Globus pallidus (tissue), 1 donor: ENCODE measurements at regions not wholly inside any gene's neighbourhood (a gene's known extent, or its start where the extent isn't known, plus 50 kb on each side); places are given as distances from the start of the nearest gene placed in this dataset.

Source experiments
- DNase-seq: peaks from one replicate; pipeline ENCODE4 v3.0.0-alpha.2; 2015; ENCODE audit warnings: low spot score

DNA sequence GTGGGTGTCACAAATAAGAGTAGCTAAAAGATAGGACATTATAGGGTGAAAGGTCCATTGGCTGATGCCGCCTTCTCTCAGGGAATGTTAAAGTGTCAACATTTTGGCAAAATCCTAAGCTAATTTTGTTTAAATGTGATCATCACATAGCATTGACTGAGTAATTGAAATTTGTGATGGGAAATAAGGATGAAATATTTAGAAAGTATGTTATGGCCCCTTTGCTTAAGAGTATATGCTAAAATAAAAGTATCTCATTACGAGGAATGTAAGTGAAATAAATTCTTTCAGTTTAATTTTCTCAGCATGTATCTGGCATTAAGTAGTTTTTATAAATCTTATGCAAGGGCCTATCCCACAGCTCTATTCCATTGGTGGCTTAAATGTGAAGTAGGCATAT is 229.2 kb downstream of the PRL start:
- DNase-seq = no peak

DNA sequence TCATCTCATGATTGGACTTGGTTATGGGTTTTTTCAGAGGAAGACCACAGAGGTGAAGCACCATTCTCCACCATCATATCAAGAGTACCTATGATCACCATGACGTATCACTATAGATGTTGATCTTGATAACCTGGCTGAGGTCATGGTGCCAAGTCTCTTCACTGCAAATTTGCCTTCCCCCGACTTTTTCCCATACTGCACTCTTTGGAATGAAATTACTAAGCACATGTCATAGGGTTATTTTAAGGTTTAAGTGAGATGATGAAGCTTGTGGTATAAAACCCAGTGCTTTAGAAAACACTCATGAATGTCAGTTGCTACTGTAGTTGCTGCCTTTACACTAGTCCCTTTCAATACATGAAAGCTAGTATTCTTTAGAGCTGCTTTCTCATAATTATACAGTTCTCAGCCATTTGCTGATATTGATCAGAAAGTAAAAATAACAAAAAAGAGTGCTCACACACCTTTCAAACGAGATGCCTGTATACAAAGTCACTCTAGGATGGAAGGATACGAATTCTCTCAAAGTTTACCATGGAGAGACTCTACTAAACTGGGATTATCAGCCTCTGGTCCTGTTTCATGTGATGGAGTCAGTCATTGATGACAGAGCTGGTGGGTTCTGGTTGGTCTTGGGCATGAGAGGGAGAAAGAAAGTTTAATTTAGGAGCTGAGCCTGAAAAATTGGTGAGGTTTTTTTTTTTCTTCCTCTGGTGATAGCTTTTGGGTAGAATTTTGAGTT is 228.1 kb downstream of the PRL start:
- DNase-seq = no peak

DNA sequence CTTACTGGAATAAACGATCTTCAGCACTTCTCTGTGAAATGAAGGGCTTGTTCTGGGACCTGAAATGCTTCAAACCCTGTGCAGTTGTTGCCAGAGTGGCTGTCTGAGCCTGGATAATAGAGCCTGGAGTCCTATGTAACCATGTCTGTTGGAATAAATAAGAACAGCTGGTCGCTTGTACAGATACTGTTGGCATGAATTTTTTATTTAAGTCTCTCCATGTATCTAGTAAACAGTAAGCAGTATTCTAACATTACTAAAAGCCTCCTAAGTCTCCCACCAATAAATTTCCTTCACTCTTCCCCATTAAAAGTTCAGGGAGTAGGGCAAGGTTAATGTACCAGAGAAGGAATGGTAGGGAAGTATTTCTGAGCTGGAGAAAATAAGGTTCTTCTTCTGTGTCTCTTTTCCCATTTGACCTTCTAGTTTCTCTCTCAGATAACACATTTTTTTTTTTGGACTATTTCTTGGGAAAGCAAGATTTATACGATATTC is 227.5 kb downstream of the PRL start:
- no peak for DNase-seq

- peak; percentile 53 for DNase-seq
These were observed 225.4 kb downstream of the PRL start for GRCh38 chr6:22071270-22072041.

- no peak for DNase-seq
These were observed 223.9 kb downstream of the PRL start for GRCh38 chr6:22072949-22073348.

DNA sequence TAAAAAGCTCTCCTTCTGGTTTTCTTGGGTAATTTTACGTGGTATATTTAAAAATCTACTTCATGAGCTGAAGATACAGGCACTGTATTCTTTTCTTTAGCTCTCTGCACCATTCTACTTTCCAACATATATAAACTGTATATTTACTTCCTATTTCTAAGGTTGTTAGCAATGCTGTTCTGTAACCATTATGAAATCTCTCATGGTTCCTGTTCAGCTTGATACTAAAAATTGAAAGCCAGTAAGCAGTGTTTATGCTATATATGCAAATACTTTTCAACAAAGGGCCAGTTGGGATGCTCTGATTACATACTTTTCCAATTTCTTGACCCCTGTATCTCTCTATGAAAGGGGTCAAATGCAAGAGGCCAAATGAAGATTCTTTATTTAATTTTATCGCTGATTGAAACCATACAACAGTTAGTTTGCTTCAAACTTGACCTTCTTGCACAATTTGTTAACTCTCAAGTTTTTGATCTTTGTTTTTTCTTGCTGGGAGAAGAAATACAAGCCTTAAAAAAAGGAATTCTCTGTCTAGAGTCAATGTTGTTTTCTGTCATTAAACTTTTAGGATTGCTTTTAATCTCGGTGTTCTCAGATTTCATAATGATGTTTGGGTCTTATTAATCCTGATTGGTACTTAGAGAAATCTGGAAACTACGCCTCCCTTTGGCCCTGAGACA is 223.2 kb downstream of the PRL start:
- DNase-seq = no peak

- no peak for DNase-seq
These were observed 218.5 kb downstream of the PRL start for GRCh38 chr6:22078288-22078687.

- no peak for DNase-seq
These were observed 217.9 kb downstream of the PRL start for GRCh38 chr6:22078802-22079545.

GRCh38 chr6:22079783-22080182 is 217.1 kb downstream of the PRL start:
- DNase-seq = no peak

DNA sequence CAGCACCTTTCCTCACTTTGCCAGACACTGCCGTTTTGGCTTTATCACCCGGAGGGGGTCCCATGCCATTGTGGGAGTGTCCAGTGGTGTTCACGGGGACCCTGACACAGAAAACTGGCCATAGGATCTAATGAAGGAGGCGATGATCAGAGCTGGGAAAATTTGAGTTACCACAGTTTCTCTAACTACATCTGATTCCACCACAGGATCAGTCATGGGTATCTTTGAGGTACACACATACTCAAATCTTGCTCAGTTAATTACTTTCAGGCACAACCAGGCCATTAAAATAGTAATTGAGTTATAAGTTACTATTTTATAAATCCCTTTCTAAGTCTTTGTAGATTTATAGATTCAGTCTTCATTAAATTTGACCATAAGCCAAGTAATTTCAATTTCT is 215.1 kb downstream of the PRL start:
- DNase-seq = no peak

DNA sequence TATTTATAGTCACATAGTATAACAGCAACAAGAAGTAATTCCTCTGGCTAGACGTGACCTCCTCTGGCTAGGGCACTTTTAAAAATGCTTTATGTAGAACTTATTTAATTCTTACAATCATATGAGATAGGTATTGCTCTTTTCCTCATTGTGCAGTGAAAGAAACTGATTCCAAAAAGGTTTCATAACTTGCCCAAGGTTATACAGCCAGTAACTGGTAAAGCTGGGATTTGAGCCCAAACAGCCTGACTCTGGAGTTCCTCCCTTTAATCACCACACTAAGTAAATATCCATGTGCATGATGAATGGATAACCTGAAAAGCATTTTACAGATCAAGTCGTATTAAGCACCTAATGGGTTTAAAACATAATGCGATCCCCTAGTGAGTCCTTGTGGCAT is 214.6 kb downstream of the PRL start:
- no peak for DNase-seq

DNA sequence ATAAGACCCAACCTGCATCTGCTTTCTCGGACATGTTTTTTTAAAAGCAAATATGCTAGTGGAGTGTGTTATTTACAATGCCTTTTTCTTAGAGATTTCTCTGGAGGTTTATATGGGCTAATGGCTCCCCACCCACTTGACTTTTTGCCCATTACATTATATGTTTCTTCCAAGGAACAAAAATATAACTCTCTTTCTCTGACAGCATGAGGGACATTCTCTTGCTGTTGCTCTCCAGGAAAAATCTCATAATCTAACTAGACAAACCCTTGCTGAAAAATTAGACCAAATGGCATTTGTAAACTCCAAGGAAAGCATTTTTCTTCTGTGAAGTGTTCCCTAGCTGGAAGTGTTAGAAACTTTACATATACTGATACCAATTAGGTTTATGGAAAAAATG is 213.7 kb downstream of the PRL start:
- DNase-seq = no peak

GRCh38 chr6:22087960-22088706 is 208.7 kb downstream of the PRL start:
- DNase-seq = no peak

GRCh38 chr6:22091424-22091948 is 205.3 kb downstream of the PRL start:
- no peak for DNase-seq

- no peak for DNase-seq
These were observed 201.0 kb downstream of the PRL start for GRCh38 chr6:22095836-22096235.

DNA sequence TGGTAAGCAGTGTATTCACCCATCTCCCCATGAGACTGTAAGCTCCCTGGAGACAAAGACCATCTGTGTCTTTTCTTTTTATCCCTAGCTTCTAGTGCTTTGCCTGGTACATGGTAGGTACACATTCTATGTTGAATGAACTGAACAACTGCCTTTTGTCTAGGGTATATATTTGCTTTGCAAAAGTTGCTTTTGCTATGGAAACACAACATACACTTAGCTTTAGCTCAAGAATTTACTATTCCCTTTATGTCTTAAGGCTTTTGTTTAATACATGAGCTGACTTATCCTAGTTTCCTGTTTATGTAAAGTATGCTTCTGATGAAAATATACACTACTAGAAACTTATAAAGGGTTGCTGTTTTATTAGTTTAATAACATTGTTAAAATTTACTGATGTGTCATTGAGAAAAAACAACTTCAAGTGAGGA is 198.2 kb downstream of the PRL start:
- DNase-seq = no peak

- no peak for DNase-seq
These were observed 197.6 kb downstream of the PRL start for GRCh38 chr6:22099231-22099630.

- DNase-seq = no peak
These were observed 196.9 kb downstream of the PRL start for GRCh38 chr6:22099923-22100322.

GRCh38 chr6:22101163-22101562 is 195.7 kb downstream of the PRL start:
- no peak for DNase-seq

GRCh38 chr6:22102671-22103070 is 194.2 kb downstream of the PRL start:
- no peak for DNase-seq

GRCh38 chr6:22106451-22106850 is 190.4 kb downstream of the PRL start:
- DNase-seq = no peak
